ENCODE measurements at regions not wholly inside any gene's neighbourhood (a gene's known extent, or its start where the extent isn't known, plus 50 kb on each side); places are given as distances from the start of the nearest gene placed in this dataset.
"Not testable (repeated sequence)": the region's sequence is repeated elsewhere in the genome, so short reads cannot be mapped to it uniquely, and the experiment has no call there.

DNA sequence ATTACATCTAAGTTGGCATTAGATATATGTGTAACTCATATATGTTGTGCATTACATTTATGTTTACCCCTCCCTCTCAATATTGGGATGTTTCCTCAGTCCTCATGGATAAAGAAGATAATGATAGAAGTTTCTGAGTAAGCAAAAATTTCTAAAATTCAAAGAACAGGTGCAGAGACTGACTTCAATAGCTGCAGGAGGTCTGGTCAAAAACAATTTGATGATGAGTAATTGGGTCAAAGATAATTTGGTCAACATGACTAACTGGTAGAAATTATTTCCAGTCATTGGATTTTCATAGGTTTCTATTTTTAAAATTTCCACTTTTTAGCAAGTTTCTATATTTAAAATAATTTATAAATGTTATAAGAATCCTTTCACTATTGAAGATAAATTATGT, 1130.9 kb upstream of the SLC39A10 start:
- H3K4me3 ChIP-seq (ENCODE audit: low read length): no peak overlapping the region
- H3K9me3 ChIP-seq (ENCODE audit: control insufficient read depth, low read depth, low read length): no peaks in the 10 kb centered on the region
- H3K36me3 ChIP-seq (ENCODE audit: control insufficient read depth, low read depth, low read length): no peaks in the 10 kb centered on the region
- no peaks in the 10 kb centered on the region for H3K27me3 ChIP-seq (ENCODE audit: control insufficient read depth, insufficient read depth, low read length)
- no peak overlapping the region for H3K9ac ChIP-seq (ENCODE audit: low read length)
- H3K27ac ChIP-seq (ENCODE audit: low read length): no peak overlapping the region
- H3K4me1 ChIP-seq (ENCODE audit: control insufficient read depth, low read depth, low read length): no peaks in the 10 kb centered on the region

- Histone ChIP-seq H3K4me1 (ENCODE audit: control insufficient read depth, low read depth, low read length) (no peaks in the 10 kb centered on the region), H3K9ac (ENCODE audit: low read length) (no peak overlapping the region), H3K27ac (ENCODE audit: low read length) (no peak overlapping the region), H3K27me3 (ENCODE audit: control insufficient read depth, insufficient read depth, low read length) (no peaks in the 10 kb centered on the region), H3K9me3 (ENCODE audit: control insufficient read depth, low read depth, low read length) (peaks cover 5% of the 10 kb centered on the region), H3K36me3 (ENCODE audit: control insufficient read depth, low read depth, low read length) (no peaks in the 10 kb centered on the region), H3K4me3 (ENCODE audit: low read length) (no peak overlapping the region)
Observed at GRCh38 chr2:194514281-194514680, 1142.7 kb upstream of the SLC39A10 start.

GRCh38 chr2:194511070-194511469, 1146.0 kb upstream of the SLC39A10 start:
- not testable (repeated sequence) for H3K9me3 ChIP-seq (ENCODE audit: control insufficient read depth, low read depth, low read length); H3K4me3 ChIP-seq (ENCODE audit: low read length); H3K27ac ChIP-seq (ENCODE audit: low read length); H3K27me3 ChIP-seq (ENCODE audit: control insufficient read depth, insufficient read depth, low read length); H3K36me3 ChIP-seq (ENCODE audit: control insufficient read depth, low read depth, low read length); H3K4me1 ChIP-seq (ENCODE audit: control insufficient read depth, low read depth, low read length); H3K9ac ChIP-seq (ENCODE audit: low read length)

- H3K9ac ChIP-seq (ENCODE audit: low read length); H3K27ac ChIP-seq (ENCODE audit: low read length); H3K4me3 ChIP-seq (ENCODE audit: low read length); H3K4me1 ChIP-seq (ENCODE audit: control insufficient read depth, low read depth, low read length); H3K27me3 ChIP-seq (ENCODE audit: control insufficient read depth, insufficient read depth, low read length); H3K9me3 ChIP-seq (ENCODE audit: control insufficient read depth, low read depth, low read length); H3K36me3 ChIP-seq (ENCODE audit: control insufficient read depth, low read depth, low read length): not testable (repeated sequence)
Observed at GRCh38 chr2:194504876-194505275, 1152.2 kb upstream of the SLC39A10 start.

- H3K9ac ChIP-seq (ENCODE audit: low read length): no peak overlapping the region
- no peaks in the 10 kb centered on the region for H3K9me3 ChIP-seq (ENCODE audit: control insufficient read depth, low read depth, low read length)
- no peak overlapping the region for H3K4me3 ChIP-seq (ENCODE audit: low read length)
Observed at GRCh38 chr2:194495046-194495445, 1162.0 kb upstream of the SLC39A10 start.

DNA sequence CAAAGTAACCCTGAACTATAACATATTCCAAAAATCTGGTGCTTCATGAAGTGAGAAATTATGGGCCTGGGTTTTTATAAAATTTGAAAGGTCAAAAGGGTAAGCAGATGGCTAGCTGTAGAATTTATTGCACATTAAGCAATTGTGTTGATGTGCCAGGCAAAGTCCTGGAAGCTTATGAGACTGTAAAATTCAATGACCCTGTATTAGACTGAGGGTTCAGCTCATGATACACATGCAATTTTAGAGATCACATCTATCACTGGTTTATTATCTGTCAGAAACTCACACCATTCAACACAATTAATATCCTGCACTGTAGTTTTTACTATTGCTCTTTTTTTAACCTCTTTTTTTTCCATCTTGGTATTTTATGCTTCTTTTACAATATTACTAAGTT, 1162.6 kb upstream of the SLC39A10 start:
- Histone ChIP-seq H3K4me1 (ENCODE audit: control insufficient read depth, low read depth, low read length) (no peaks in the 10 kb centered on the region), H3K36me3 (ENCODE audit: control insufficient read depth, low read depth, low read length) (no peaks in the 10 kb centered on the region), H3K9ac (ENCODE audit: low read length) (no peak overlapping the region), H3K9me3 (ENCODE audit: control insufficient read depth, low read depth, low read length) (no peaks in the 10 kb centered on the region), H3K27ac (ENCODE audit: low read length) (no peak overlapping the region), H3K27me3 (ENCODE audit: control insufficient read depth, insufficient read depth, low read length) (no peaks in the 10 kb centered on the region), H3K4me3 (ENCODE audit: low read length) (no peak overlapping the region)

More at GRCh38 chr2:194495046-194495445, 1162.0 kb upstream of the SLC39A10 start:
- no peak overlapping the region for H3K27ac ChIP-seq (ENCODE audit: low read length)
- H3K4me1 ChIP-seq (ENCODE audit: control insufficient read depth, low read depth, low read length): no peaks in the 10 kb centered on the region
- no peaks in the 10 kb centered on the region for H3K36me3 ChIP-seq (ENCODE audit: control insufficient read depth, low read depth, low read length)
- H3K27me3 ChIP-seq (ENCODE audit: control insufficient read depth, insufficient read depth, low read length): no peaks in the 10 kb centered on the region

- Histone ChIP-seq H3K9ac (ENCODE audit: low read length) (no peak overlapping the region), H3K36me3 (ENCODE audit: control insufficient read depth, low read depth, low read length) (no peaks in the 10 kb centered on the region), H3K27ac (ENCODE audit: low read length) (no peak overlapping the region)
Observed at GRCh38 chr2:194491409-194492115, 1165.5 kb upstream of the SLC39A10 start.

DNA sequence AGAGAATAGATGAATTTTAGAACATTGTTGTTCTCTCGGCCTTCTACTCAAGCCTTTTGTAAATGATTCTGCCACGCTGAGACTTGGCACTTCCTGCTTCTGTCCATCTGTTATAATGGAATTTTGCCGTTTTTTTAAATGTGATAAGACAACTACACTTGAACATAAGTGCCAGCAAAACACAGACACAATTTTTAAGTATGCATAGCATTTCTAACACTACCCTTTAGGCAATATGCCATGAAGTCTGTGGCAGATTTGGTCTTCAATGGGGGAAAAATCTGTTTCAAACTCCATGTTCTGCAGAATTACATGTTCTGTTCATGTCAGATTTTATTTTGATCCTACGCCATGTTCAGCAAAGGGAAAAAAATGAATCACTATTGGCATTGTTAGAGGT, 1170.7 kb upstream of the SLC39A10 start:
- Histone ChIP-seq H3K4me3 (ENCODE audit: low read length) (no peak overlapping the region), H3K9me3 (ENCODE audit: control insufficient read depth, low read depth, low read length) (no peaks in the 10 kb centered on the region), H3K27me3 (ENCODE audit: control insufficient read depth, insufficient read depth, low read length) (no peaks in the 10 kb centered on the region), H3K27ac (ENCODE audit: low read length) (no peak overlapping the region), H3K9ac (ENCODE audit: low read length) (no peak overlapping the region), H3K4me1 (ENCODE audit: control insufficient read depth, low read depth, low read length) (no peaks in the 10 kb centered on the region), H3K36me3 (ENCODE audit: control insufficient read depth, low read depth, low read length) (no peaks in the 10 kb centered on the region)

More at GRCh38 chr2:194491409-194492115, 1165.5 kb upstream of the SLC39A10 start:
- H3K27me3 ChIP-seq (ENCODE audit: control insufficient read depth, insufficient read depth, low read length): no peaks in the 10 kb centered on the region
- H3K4me3 ChIP-seq (ENCODE audit: low read length): no peak overlapping the region
- H3K4me1 ChIP-seq (ENCODE audit: control insufficient read depth, low read depth, low read length): no peaks in the 10 kb centered on the region
- no peaks in the 10 kb centered on the region for H3K9me3 ChIP-seq (ENCODE audit: control insufficient read depth, low read depth, low read length)

DNA sequence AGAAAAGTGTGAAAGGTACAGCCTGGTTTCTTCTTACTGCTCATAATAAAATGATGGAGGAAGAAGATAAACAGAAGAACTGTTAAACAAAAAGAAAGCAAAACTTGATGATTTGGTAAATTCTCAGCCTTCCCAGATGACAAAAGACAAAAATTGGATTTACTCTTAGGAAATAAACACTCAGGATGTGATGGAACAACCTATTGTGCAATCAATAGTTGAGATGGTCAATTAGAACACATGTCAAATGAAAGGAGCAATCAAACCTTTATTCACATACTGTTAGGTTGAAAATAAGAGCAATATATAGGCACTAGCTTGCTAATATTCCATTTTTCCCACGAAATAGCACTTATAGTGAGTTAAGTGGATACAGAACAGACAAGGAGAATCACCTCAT, 1174.0 kb upstream of the SLC39A10 start:
- H3K4me1 ChIP-seq (ENCODE audit: control insufficient read depth, low read depth, low read length): no peaks in the 10 kb centered on the region
- H3K36me3 ChIP-seq (ENCODE audit: control insufficient read depth, low read depth, low read length): no peaks in the 10 kb centered on the region
- no peak overlapping the region for H3K27ac ChIP-seq (ENCODE audit: low read length)
- H3K9ac ChIP-seq (ENCODE audit: low read length): no peak overlapping the region
- no peaks in the 10 kb centered on the region for H3K27me3 ChIP-seq (ENCODE audit: control insufficient read depth, insufficient read depth, low read length)
- H3K9me3 ChIP-seq (ENCODE audit: control insufficient read depth, low read depth, low read length): no peaks in the 10 kb centered on the region
- no peak overlapping the region for H3K4me3 ChIP-seq (ENCODE audit: low read length)

DNA sequence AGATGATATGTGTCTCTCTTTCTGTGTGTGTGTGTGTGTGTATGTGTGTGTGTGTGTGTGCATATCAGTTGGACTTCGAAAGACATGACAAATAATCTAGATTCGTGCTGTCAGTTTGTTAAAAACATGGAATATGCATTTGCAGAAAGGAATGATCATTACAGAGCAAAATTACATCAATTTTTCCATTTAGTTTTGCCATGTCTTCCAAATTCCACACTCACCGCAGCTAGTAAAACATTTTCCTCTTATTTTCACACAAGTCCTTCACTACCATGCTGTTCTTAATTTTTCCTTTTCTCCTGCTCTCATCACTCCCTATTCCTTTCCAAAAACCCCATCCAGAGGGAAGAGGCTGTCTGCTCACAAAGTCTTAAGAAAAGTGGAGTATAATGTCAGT, 1191.4 kb upstream of the SLC39A10 start:
- Histone ChIP-seq H3K27me3 (ENCODE audit: control insufficient read depth, insufficient read depth, low read length) (no peaks in the 10 kb centered on the region), H3K4me3 (ENCODE audit: low read length) (no peak overlapping the region), H3K9ac (ENCODE audit: low read length) (no peak overlapping the region), H3K27ac (ENCODE audit: low read length) (no peak overlapping the region), H3K36me3 (ENCODE audit: control insufficient read depth, low read depth, low read length) (no peaks in the 10 kb centered on the region), H3K9me3 (ENCODE audit: control insufficient read depth, low read depth, low read length) (no peaks in the 10 kb centered on the region), H3K4me1 (ENCODE audit: control insufficient read depth, low read depth, low read length) (no peaks in the 10 kb centered on the region)

DNA sequence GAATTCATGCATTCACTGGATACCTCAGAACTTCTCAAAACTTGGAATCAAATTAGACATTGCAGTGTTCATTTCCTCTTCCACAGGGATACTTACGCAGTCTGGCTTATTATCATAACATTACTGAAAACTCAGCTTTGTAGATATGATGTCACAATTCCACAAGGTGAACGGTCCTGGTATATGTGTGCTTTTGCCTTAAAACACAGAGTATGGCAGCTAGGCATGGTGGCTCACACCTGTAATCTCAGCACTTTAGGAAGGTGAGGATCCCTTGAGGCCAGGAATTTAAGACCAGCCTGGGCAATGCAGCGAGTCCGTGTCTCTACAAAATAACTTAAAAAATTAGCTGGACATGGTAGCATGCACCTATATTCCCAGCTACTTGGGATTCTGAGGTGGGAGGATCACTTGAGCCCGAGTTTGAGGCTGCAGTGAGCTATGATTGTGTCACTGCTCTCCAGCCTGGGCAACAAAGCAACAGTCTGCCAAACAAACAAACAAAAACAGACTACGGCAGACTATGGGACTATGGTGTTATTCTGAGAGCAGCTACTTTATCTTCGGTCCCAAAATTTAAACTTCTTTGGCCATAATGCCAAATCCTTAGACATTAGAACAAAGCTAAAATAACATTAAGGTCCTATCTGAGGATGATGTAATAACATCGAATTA, 1191.9 kb upstream of the SLC39A10 start:
- Histone ChIP-seq H3K4me1 (ENCODE audit: control insufficient read depth, low read depth, low read length) (no peaks in the 10 kb centered on the region), H3K27ac (ENCODE audit: low read length) (no peak overlapping the region), H3K9ac (ENCODE audit: low read length) (no peak overlapping the region), H3K9me3 (ENCODE audit: control insufficient read depth, low read depth, low read length) (no peaks in the 10 kb centered on the region), H3K27me3 (ENCODE audit: control insufficient read depth, insufficient read depth, low read length) (no peaks in the 10 kb centered on the region), H3K4me3 (ENCODE audit: low read length) (no peak overlapping the region), H3K36me3 (ENCODE audit: control insufficient read depth, low read depth, low read length) (no peaks in the 10 kb centered on the region)

DNA sequence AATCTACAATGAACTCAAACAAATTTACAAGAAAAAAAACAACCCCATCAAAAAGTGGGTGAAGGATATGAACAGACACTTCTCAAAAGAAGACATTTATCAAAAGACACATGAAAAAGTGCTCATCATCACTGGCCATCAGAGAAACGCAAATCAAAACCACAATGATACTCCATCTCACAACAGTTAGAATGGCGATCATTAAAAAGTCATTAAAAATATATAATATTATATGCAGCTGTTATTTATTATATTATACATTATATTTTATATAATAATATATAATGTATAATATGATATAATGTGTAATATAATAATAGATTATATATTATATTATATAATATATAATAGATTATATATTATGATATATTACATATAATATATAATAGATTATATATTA, 1194.1 kb upstream of the SLC39A10 start:
- not testable (repeated sequence) for H3K4me1 ChIP-seq (ENCODE audit: control insufficient read depth, low read depth, low read length); H3K9ac ChIP-seq (ENCODE audit: low read length); H3K27me3 ChIP-seq (ENCODE audit: control insufficient read depth, insufficient read depth, low read length); H3K36me3 ChIP-seq (ENCODE audit: control insufficient read depth, low read depth, low read length); H3K4me3 ChIP-seq (ENCODE audit: low read length); H3K27ac ChIP-seq (ENCODE audit: low read length); H3K9me3 ChIP-seq (ENCODE audit: control insufficient read depth, low read depth, low read length)
